Neural crest cell (in vitro differentiated cells): ENCODE measurements at regions not wholly inside any gene's neighbourhood (a gene's known extent, or its start where the extent isn't known, plus 50 kb on each side); places are given as distances from the start of the nearest gene placed in this dataset.
"Not testable (repeated sequence)": the region's sequence is repeated elsewhere in the genome, so short reads cannot be mapped to it uniquely, and the experiment has no call there.

Source experiments
- DNase-seq: peaks from one replicate; pipeline ENCODE4 v3.0.0; 2021; ENCODE audit warnings: low read depth, mixed read lengths, low spot score
- H3K27ac Mint-ChIP-seq: one replicate; pipeline ENCODE4 v1.8.0; 2021; ENCODE audit warnings: mild to moderate bottlenecking, mixed read lengths; ENCODE audit not compliant: unreplicated experiment
- H3K27me3 Mint-ChIP-seq: 2 replicates; pipeline ENCODE4 v1.8.0; 2021; ENCODE audit warnings: low read depth, mild to moderate bottlenecking, mixed read lengths
- H3K36me3 Mint-ChIP-seq: 2 replicates; pipeline ENCODE4 v1.8.0; 2021; ENCODE audit warnings: low read depth, mild to moderate bottlenecking, mixed read lengths
- H3K4me1 Mint-ChIP-seq: 2 replicates; pipeline ENCODE4 v1.8.0; 2021; ENCODE audit warnings: mixed read lengths
- H3K4me3 Mint-ChIP-seq: one replicate; pipeline ENCODE4 v1.8.0; 2021; ENCODE audit warnings: mild to moderate bottlenecking, mixed read lengths
- H3K9me3 Mint-ChIP-seq: 2 replicates; pipeline ENCODE4 v1.8.0; 2021; ENCODE audit warnings: mixed read lengths
- TF ChIP-seq, protein P1 (sequence below): fragments of 200-600 bp; sonication (generic); conservative IDR thresholded peaks from 2 replicates; pipeline ENCODE4 v1.5.0; 2021; ENCODE audit warnings: antibody characterized with exemption, mild to moderate bottlenecking

DNA sequence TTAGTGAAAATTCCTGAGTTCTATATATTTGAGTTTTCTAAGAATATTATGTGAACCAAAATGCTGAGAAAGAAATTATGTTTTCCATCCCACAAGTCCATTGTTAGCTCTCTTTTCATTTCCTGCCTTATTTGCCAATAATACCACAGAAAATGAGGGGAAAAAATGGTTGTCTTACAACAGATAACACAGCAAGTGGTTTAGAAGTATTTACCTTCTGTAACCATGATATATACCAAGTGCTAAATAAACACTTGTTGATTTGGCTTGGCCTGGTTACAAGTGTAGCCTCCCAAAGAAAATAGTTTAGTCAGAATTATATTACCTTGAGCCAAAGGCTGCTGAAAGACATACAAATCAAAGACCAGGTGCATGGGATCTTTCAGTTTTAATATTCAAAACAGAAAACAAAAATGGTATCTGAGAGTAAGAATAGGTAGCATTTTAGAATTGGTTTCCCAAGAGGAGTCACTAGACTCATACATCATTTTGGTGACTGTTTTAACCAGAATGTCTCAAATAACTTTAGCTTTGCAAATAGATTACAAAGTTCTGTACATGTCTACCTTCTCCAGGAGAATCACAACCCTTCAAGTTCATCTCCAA, 439.8 kb upstream of the DYNLRB2 start:
- Mint-ChIP-seq H3K27me3 (no peaks in the 10 kb centered on the region), H3K4me1 (no peaks in the 10 kb centered on the region), H3K4me3 (no peak overlapping the region), H3K9me3 (peaks cover 3% of the 10 kb centered on the region), H3K27ac (no peak overlapping the region), H3K36me3 (peaks cover 5% of the 10 kb centered on the region)
- TF ChIP-seq, protein P1, sequence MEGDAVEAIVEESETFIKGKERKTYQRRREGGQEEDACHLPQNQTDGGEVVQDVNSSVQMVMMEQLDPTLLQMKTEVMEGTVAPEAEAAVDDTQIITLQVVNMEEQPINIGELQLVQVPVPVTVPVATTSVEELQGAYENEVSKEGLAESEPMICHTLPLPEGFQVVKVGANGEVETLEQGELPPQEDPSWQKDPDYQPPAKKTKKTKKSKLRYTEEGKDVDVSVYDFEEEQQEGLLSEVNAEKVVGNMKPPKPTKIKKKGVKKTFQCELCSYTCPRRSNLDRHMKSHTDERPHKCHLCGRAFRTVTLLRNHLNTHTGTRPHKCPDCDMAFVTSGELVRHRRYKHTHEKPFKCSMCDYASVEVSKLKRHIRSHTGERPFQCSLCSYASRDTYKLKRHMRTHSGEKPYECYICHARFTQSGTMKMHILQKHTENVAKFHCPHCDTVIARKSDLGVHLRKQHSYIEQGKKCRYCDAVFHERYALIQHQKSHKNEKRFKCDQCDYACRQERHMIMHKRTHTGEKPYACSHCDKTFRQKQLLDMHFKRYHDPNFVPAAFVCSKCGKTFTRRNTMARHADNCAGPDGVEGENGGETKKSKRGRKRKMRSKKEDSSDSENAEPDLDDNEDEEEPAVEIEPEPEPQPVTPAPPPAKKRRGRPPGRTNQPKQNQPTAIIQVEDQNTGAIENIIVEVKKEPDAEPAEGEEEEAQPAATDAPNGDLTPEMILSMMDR: no peak
- no peak for DNase-seq

DNA sequence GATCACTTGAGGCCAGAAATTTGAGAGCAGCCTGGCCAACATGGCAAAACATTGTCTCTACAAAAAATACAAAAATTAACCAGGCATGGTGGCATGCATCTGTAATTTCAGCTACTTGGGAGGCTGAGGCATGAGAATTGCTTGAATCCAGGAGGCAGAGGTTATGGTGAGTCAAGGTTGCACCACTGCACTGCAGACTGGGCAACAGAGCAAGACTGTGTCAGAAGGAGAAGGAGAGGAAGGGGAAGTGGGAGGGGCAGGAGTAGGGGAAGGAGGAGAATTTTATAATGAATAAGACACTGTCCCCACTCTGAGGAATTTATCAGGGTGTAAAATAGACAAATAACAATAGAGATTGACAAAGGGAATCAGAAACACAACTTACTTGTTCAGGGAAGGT, 440.6 kb upstream of the DYNLRB2 start:
- peaks cover 5% of the 10 kb centered on the region for H3K36me3 Mint-ChIP-seq
- TF ChIP-seq, protein P1: no peak
- H3K9me3 Mint-ChIP-seq: peaks cover 3% of the 10 kb centered on the region
- no peak overlapping the region for H3K27ac Mint-ChIP-seq
- no peaks in the 10 kb centered on the region for H3K4me1 Mint-ChIP-seq
- no peak for DNase-seq
- no peak overlapping the region for H3K4me3 Mint-ChIP-seq
- H3K27me3 Mint-ChIP-seq: no peaks in the 10 kb centered on the region

DNA sequence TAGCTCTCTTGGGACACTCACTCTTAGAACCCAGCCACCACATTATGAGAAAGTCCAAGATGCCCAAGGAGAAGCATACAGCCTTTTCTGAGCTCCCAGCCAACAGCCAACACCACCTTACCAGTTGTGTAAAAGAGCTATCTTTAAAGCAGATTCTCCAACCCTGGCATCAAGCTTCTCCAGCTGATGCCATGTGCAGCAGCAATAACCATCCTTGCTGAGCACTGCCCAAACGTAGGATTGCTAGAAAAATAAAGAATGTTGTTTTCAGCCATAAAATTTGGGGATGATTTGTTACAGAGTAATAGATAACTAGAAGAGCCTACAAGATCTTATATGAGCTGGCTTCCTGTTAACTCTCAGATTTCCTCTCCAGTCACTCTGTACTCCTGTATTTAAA, 443.7 kb upstream of the DYNLRB2 start:
- Mint-ChIP-seq H3K27me3 (peaks cover 3% of the 10 kb centered on the region), H3K27ac (no peak overlapping the region), H3K4me1 (peaks cover 2% of the 10 kb centered on the region), H3K4me3 (no peak overlapping the region), H3K9me3 (peaks cover 3% of the 10 kb centered on the region), H3K36me3 (peaks cover 2% of the 10 kb centered on the region)
- TF ChIP-seq, protein P1: no peak
- no peak for DNase-seq

DNA sequence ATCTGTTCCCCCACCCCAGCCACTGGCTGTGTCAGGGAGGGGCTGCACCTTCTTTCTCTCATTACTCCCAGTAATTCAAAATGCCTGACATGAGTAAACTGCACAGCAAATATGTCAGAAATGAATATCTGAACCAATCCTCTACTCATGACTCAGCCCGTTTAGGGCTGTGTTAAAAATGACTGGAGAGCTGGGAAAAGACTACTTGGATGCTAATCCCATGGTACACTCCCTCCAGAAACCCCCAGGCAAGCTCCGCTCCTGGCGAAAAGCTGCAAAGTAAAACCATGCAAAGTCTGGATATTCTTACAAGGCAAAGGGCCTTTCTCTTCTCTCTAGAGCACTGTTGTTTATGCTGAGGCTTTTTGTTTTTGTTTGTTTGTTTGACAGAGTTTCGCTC, 448.1 kb upstream of the DYNLRB2 start:
- H3K4me1 Mint-ChIP-seq: peaks cover 8% of the 10 kb centered on the region
- TF ChIP-seq, protein P1: no peak
- H3K9me3 Mint-ChIP-seq: no peaks in the 10 kb centered on the region
- H3K36me3 Mint-ChIP-seq: peaks cover 2% of the 10 kb centered on the region
- H3K27ac Mint-ChIP-seq: no peak overlapping the region
- H3K4me3 Mint-ChIP-seq: no peak overlapping the region
- peaks cover 3% of the 10 kb centered on the region for H3K27me3 Mint-ChIP-seq
- no peak for DNase-seq

DNA sequence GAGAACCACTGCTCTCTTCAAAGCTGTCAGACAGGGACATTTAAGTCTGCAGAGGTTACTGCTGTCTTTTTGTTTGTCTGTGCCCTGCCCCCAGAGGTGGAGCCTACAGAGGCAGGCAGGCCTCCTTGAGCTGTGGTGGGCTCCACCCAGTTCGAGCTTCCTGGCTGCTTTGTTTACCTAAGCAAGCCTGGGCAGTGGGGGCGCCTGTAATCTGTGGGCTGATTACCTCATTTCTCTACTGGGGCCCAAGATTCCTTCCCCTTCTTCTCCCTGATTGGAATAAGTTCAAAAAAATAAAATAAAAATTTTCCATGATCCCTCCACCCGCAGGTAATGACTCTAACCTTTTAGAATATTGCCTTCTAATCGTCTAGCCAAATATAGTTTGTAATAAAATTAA, 449.3 kb upstream of the DYNLRB2 start:
- not testable (repeated sequence) for H3K4me3 Mint-ChIP-seq, H3K36me3 Mint-ChIP-seq, H3K27me3 Mint-ChIP-seq, DNase-seq, H3K4me1 Mint-ChIP-seq, H3K9me3 Mint-ChIP-seq, H3K27ac Mint-ChIP-seq

DNA sequence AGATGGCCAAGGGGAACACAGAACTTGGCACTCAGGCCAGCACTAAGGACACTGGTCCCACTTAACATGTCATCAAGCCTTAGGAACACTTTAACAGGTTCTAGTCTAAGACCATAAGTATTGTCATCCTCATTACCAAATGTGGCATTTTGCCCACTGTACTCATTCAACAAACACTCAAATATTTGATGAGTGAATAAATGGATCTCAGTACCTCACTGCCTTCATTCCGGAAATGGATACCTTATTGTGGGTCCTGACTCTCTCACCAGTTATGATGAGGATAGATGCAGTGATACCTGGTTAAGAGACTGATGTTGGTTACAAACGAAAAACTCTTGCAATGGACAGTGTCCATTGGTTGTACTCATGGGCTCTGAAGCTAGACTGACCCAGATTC, 455.2 kb upstream of the DYNLRB2 start:
- Mint-ChIP-seq H3K4me1 (no peaks in the 10 kb centered on the region), H3K4me3 (no peak overlapping the region), H3K36me3 (no peaks in the 10 kb centered on the region), H3K9me3 (no peaks in the 10 kb centered on the region), H3K27me3 (peaks cover 6% of the 10 kb centered on the region), H3K27ac (no peak overlapping the region)
- TF ChIP-seq, protein P1: no peak
- no peak for DNase-seq
